ENCODE measurements at regions not wholly inside any gene's neighbourhood (a gene's known extent, or its start where the extent isn't known, plus 50 kb on each side); places are given as distances from the start of the nearest gene placed in this dataset.

DNA sequence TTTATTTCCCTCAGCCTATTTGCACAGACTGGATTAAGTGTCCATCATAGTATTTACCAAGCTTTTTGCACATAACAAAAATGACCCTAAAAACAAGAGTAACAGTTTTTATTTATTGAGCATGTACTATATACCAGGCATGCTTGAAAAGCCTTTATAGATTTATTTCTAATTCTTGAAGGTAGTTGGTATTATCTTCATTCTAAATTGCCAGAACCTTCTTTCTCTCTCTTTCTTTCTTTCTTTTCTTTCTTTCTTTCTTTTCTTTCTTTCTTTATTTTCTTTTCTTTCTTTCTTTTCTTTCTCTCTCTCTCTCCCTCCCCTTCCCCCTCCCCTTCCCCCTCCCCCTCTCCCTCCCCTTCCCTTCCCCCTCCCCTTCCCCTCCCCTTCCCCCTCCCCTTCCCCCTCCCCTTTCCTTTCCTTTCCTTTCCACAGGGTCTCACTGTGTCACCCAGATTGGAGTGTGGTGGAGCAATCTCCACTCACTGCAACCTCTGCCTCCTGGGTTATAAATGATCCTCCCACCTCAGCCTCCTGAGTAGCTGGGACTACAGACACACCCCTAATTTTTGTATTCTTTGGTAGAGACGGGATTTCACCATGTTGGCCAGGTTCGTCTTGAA lies 310.9 kb upstream of the RBFOX1 start:
- no peak for DNase-seq (ENCODE audit: low read depth in 1 of 2, low spot score in 1 of 2)

GRCh38 chr16:7017006-7017662 lies 315.5 kb upstream of the RBFOX1 start:
- DNase-seq (ENCODE audit: low read depth in 1 of 2, low spot score in 1 of 2): no peak

GRCh38 chr16:7014756-7015155 lies 317.9 kb upstream of the RBFOX1 start:
- DNase-seq (ENCODE audit: low read depth in 1 of 2, low spot score in 1 of 2): no peak

- no peak for DNase-seq (ENCODE audit: low read depth in 1 of 2, low spot score in 1 of 2)
Observed at GRCh38 chr16:7013990-7014389, 318.7 kb upstream of the RBFOX1 start.

DNA sequence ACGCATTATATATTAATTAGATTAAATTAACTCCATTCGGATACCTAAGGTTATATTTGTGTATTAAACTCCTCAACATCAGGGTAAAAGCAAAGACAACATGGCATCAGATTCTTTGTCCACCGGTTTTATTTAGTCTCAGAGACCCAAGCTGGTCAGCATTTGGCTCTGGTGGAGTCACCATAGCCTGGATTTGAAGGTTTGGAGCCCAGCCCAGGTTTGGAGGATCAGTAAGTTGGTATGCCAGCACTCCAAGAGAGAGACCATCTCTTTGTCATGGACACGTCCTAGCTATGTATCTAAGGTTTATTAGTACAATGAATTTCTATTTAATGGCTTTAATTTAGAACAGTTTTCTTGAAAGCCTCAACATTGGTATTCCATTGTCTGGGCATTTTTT lies 328.4 kb upstream of the RBFOX1 start:
- no peak for DNase-seq (ENCODE audit: low read depth in 1 of 2, low spot score in 1 of 2)

DNA sequence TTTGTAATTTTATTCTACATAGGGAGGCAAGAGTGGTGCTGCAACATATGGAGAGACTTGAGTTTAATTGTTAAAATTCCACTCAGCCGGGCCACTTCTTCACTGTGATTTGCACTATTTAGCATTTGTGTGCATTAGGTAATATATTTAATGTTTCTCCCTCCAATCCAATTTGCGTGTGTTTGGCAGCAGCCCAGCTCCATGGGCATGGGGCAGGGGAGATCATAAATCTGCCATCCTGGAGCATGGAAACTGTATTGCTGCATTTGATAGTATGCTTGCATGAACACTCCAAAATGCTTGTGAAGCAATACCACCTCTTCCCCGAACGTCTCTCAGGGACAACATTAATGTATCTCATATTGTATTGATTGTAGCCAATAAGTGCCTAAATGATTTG lies 339.1 kb upstream of the RBFOX1 start:
- no peak for DNase-seq (ENCODE audit: low read depth in 1 of 2, low spot score in 1 of 2)

- DNase-seq (ENCODE audit: low read depth in 1 of 2, low spot score in 1 of 2): no peak
Observed at GRCh38 chr16:6988846-6989245, 343.8 kb upstream of the RBFOX1 start.

DNA sequence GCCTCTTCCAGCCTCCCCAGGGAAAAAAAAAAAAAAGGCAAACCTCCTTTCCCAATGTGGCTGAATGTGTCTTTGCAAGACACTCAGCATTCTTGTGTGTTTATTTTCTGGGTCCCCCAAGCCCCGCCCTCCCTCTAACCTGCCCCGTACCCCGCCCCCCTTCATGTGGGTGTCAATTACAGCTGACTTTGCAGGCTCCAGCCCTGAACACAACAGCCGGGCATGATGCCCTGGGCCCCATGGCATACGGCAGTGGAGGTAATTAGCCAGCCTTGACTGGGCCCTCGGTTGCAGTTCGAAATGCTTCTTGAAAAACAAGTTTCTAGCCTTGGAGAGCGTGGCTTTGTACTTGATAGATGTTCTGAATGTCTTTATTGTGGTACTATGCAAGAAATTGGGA lies 354.7 kb upstream of the RBFOX1 start:
- no peak for DNase-seq (ENCODE audit: low read depth in 1 of 2, low spot score in 1 of 2)

DNA sequence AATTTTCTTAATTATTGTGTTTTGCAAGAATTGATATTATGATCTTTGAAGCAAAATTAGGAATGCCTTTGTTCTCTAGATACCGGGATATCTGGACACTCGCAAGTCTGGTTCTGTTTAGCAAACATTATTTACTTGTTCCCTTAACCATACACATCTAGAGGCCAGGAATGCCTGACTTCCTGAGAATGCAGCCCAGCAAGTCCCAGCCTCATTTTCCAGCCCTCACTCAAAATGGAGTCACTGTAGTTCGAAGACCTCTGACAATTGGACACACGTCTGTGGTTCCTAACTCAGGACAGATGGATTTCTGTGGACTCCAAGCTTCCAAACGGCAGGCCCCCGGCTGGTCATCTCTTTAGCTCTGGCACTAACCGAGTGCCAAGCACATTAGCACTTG lies 355.4 kb upstream of the RBFOX1 start:
- DNase-seq (ENCODE audit: low read depth in 1 of 2, low spot score in 1 of 2): no peak

GRCh38 chr16:6976716-6977115 lies 355.9 kb upstream of the RBFOX1 start:
- no peak for DNase-seq (ENCODE audit: low read depth in 1 of 2, low spot score in 1 of 2)

DNA sequence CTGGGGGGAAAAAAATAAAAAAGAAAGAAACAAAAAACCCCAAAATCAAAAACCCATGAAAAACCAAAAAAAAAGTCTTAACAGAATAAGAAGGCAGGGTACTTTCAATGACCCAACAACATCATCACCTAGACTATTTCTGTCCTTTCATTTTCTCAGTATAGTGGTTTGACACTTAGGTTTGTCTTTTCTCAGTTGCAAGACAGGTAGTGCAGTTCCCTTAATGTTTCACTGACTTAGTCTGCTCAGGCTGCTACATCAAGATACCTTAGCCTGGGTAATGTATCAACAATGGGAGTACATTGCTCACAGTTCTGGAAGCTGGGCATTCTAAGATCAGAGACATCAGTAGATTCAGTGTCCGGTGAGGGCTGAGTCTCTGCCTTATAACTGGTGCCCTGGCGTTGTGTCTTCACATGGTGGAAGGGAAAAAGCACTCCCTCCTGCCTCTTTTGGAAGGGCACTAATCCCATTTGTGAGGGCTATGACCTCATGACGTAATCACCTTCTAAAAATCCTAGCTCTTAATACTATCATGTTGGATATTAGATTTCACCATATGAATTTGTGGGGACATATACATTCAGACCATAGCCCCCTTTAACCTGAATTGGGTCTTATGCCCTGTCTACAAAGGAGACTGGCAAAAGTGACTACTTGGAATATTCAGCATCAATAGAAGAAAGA lies 362.3 kb upstream of the RBFOX1 start:
- DNase-seq (ENCODE audit: low read depth in 1 of 2, low spot score in 1 of 2): no peak

GRCh38 chr16:6969594-6969993 lies 363.1 kb upstream of the RBFOX1 start:
- DNase-seq (ENCODE audit: low read depth in 1 of 2, low spot score in 1 of 2): no peak

DNA sequence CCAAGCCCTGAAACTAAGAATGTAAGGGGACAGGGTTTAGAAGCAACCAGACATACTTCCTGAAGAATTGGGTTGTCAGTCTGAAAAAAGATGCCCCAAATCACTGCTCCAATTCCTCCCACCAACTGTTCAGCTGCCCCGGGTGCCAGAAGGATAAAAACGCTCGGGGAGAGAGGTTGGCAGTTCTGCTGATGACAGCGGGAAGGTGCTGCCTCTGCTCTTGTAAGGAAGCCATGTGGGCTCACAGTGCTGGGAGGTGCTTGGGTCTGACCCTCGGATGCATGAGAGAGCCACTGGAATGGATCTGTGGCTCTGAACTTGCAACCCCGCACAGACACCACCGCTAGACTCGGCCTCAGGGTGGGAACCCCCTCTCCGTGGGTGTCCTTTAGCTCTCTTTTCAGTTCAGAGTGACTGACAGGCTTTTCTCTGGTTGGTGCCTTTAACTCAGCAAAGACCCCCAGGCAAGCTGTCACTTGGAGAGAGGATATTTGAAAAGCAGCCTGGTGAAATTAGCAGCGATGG lies 364.8 kb upstream of the RBFOX1 start:
- no peak for DNase-seq (ENCODE audit: low read depth in 1 of 2, low spot score in 1 of 2)

- DNase-seq (ENCODE audit: low read depth in 1 of 2, low spot score in 1 of 2): no peak
Observed at GRCh38 chr16:6966925-6967324, 365.7 kb upstream of the RBFOX1 start.

GRCh38 chr16:6964679-6965078 lies 368.0 kb upstream of the RBFOX1 start:
- no peak for DNase-seq (ENCODE audit: low read depth in 1 of 2, low spot score in 1 of 2)

- DNase-seq (ENCODE audit: low read depth in 1 of 2, low spot score in 1 of 2): no peak
Observed at GRCh38 chr16:6961704-6962103, 370.9 kb upstream of the RBFOX1 start.

GRCh38 chr16:6958184-6958583 lies 374.5 kb upstream of the RBFOX1 start:
- DNase-seq (ENCODE audit: low read depth in 1 of 2, low spot score in 1 of 2): no peak

DNA sequence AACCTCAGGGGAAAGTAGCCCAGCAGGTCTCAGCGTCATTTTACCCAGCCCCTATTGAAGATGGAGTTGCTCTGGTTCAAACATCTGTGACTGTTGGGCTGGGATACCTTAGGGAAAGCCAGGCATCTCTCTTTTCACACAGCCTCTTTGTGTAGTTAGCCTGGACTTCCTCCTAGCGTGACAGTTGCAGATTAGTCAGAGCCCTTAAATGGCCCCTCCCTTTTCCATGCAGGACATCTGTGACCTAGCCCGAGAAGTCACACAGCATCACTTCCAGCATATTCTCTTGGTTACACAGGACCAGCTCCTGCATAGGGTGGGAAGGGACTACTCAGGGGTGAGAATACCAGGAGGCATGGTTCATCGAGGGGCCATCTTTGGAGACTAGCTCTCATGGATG lies 375.0 kb upstream of the RBFOX1 start:
- DNase-seq (ENCODE audit: low read depth in 1 of 2, low spot score in 1 of 2): no peak

DNA sequence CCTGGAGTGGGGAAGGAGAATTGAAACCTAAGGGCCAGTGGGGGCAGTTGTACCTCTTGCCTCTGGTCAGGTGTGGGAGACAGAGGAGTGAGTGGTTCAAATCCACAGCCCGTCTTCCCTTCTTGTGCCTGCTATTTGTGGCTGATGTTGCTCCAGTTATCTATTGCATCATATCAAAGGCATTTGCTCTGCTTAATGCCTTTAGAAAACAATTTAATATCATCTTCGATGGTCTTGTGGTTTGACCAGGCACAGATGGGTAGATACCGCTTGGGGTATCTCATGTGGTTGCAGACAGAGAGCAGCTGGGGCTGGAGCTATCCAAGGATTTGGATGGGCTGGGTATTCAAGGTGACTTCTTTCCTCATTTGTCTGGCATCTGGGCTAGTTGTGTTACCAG lies 376.1 kb upstream of the RBFOX1 start:
- no peak for DNase-seq (ENCODE audit: low read depth in 1 of 2, low spot score in 1 of 2)

DNA sequence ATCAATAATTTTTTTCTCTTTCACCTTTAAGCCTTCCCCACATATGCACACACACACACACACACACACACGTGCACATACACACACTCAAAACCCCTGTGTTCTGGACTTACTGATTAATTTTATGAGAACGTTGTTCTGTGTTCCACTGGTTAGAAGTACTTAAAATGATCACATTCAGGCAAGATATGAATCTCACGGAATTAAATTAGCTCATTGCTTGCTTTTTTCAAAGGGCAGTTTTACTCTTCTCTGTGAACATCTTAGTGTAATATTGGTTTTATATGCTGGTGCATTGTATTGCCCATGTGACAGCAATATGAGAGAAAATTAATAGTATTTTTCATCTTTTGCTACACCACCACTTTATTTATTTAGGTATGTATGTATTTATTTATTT lies 377.3 kb upstream of the RBFOX1 start:
- no peak for DNase-seq (ENCODE audit: low read depth in 1 of 2, low spot score in 1 of 2)

DNA sequence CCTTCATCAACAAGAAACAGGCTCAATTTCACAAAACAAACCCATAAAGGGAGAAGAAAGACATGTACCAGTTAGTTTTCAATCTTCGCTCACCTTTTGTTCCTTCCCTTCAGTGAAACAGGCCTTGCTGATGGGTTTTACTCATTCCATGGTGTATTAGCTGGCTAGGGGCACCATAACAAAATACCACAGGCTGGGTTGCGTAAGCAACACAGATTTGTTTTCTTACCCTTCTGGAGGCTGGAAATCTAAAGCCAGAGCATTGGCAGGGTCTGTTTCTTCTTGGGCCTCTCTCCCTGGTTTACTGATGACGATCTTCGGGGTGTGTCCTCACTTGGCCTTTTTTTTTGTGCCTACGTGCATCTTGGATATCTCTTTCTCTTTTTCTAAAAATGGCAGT lies 383.4 kb upstream of the RBFOX1 start:
- no peak for DNase-seq (ENCODE audit: low read depth in 1 of 2, low spot score in 1 of 2)

DNA sequence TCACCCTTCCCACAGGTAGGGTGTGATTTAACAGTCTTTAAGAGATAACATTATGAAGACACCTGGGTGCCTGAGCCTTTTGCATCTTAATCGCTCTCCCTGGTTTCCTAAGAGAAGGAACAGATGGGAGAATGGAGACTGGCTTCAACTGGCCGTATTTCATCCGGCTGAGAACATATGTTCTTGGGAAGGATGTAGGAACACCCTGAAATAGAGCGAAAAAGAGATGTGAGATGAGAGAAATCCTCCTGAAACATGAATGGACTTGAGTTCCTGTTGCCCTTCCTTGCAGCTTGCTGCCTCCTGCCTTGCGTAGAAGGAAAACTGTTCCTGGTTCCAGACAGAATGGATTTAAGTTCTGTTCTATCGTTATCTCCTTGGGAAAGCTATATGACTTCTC lies 385.4 kb upstream of the RBFOX1 start:
- no peak for DNase-seq (ENCODE audit: low read depth in 1 of 2, low spot score in 1 of 2)
